Tibial nerve (tissue), 4 donors: ENCODE measurements at regions not wholly inside any gene's neighbourhood (a gene's known extent, or its start where the extent isn't known, plus 50 kb on each side); places are given as distances from the start of the nearest gene placed in this dataset.

Source experiments
- DNase-seq, 2 donors: peaks; one replicate each; pipeline ENCODE4 v3.0.0-alpha.2; 2019; ENCODE audit warnings: low spot score in 2 of 2
- H3K27ac ChIP-seq, 4 donors: fragments of 200-600 bp; sonication (generic) in 3 of 4; one replicate each; pipeline ENCODE4 v1.5.1; 2017 to 2019; ENCODE audit warnings: mild to moderate bottlenecking in 1 of 4
- H3K27me3 ChIP-seq, 2 donors: fragments of 200-600 bp; sonication (generic) in 1 of 2; one replicate each; pipeline versions ENCODE4 v1.5.1 to v1.6.0; 2017 to 2019
- H3K36me3 ChIP-seq, 3 donors: fragments of 200-600 bp; sonication (generic); one replicate each; pipeline ENCODE4 v1.5.1; 2018 to 2019
- H3K4me1 ChIP-seq, 4 donors: fragments of 200-600 bp; sonication (generic) in 3 of 4; one replicate each; pipeline ENCODE4 v1.5.1; 2017 to 2019
- H3K4me3 ChIP-seq, 4 donors: fragments of 200-600 bp; sonication (generic) in 3 of 4; one replicate each; pipeline ENCODE4 v1.5.1; 2017 to 2019; ENCODE audit warnings: mild to moderate bottlenecking in 1 of 4, moderate library complexity in 1 of 4
- H3K9me3 ChIP-seq, 4 donors: fragments of 200-600 bp; sonication (generic) in 3 of 4; one replicate each; pipeline ENCODE4 v1.5.1; 2017 to 2019
- CTCF ChIP-seq, 5 experiments: fragments of 200-600 bp in 3 of 5; fragments of 450-650 bp in 2 of 5; sonication (generic) in 3 of 5; IDR thresholded peaks; one replicate each; pipeline ENCODE4 v1.5.1; 2016 to 2019; ENCODE audit warnings: antibody characterized with exemption in 5 of 5, mild to moderate bottlenecking in 3 of 5, moderate library complexity in 2 of 5
- EP300 ChIP-seq, 2 donors: sonication (generic); formaldehyde crosslinking; IDR thresholded peaks; one replicate each; pipeline ENCODE4 v1.6.1; 2017; ENCODE audit warnings: antibody characterized with exemption in 2 of 2, mild to moderate bottlenecking in 1 of 2
- POLR2A ChIP-seq, 2 donors: fragments of 450-650 bp; IDR thresholded peaks; one replicate each; pipeline ENCODE4 v1.6.1; 2017; ENCODE audit warnings: antibody characterized with exemption in 2 of 2, mild to moderate bottlenecking in 2 of 2, moderate library complexity in 2 of 2
- whole genome bisulfite sequencing, 2 donors: methylation state at CpG; one replicate each; pipeline ENCODE4 v1.1.5; 2018; 5-methylcytosine and 5-hydroxymethylcytosine counted together

DNA sequence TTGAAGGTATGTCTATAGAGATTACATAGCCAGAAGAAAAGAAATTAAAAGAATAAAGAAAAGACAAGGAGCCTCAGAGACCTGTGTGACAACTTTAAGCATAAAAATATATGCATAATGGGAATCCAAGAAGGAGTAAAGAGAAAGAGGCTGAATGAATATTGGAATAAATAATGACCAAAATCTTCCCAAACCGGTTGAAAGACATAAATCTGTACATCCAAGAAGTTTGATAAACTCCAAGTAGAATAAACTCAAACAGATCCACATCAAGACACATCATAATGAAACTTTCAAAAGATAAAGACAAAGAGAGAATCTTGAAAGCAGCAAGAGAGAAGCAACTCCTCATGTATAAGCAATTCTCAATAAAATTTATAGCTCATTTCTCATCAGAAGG is 132.4 kb upstream of the ZNF516 start:
- TF ChIP-seq POLR2A (IDR thresholded peaks at IDR 0.05) (no peak), CTCF (IDR thresholded peaks at IDR 0.05) (no peak), EP300 (IDR thresholded peaks at IDR 0.05) (no peak)
- H3K36me3 ChIP-seq, result no peaks in the 10 kb centered on the region
- 89 to 95% methylated on average over 1 of the region's 1 CpG for WGBS, 2 donors

GRCh38 chr18:76626991-76627390 is 131.9 kb upstream of the ZNF516 start:
- no peak overlapping the region for H3K27ac ChIP-seq
- H3K4me1 ChIP-seq, result peaks cover 0 to 10% (median 0%) of the 10 kb centered on the region in 4 donors
- TF ChIP-seq CTCF (IDR thresholded peaks at IDR 0.05) (no peak), POLR2A (IDR thresholded peaks at IDR 0.05) (no peak)
- no peaks in the 10 kb centered on the region for H3K27me3 ChIP-seq
- H3K36me3 ChIP-seq, result no peaks in the 10 kb centered on the region
- H3K4me3 ChIP-seq, result no peak overlapping the region
- peaks cover 0 to 20% (median 0%) of the 10 kb centered on the region in 4 donors for H3K9me3 ChIP-seq
- DNase-seq, result no peak

More for the DNA sequence above, 132.4 kb upstream of the ZNF516 start:
- no peaks in the 10 kb centered on the region for H3K27me3 ChIP-seq
- DNase-seq, result no peak
- peaks cover 0 to 6% (median 0%) of the 10 kb centered on the region in 4 donors for H3K4me1 ChIP-seq
- peaks cover 0 to 20% (median 0%) of the 10 kb centered on the region in 4 donors for H3K9me3 ChIP-seq
- H3K27ac ChIP-seq, result no peak overlapping the region
- no peak overlapping the region for H3K4me3 ChIP-seq

- Histone ChIP-seq H3K27ac (peak overlapping the region in 2 of 4 donors; percentile 0 to 88), H3K4me3 (no peak overlapping the region), H3K36me3 (no peaks in the 10 kb centered on the region), H3K4me1 (peaks cover 0 to 44% (median 15%) of the 10 kb centered on the region in 4 donors), H3K9me3 (peaks cover 0 to 11% (median 0%) of the 10 kb centered on the region in 4 donors), H3K27me3 (no peaks in the 10 kb centered on the region)
- 51 to 56% methylated on average over 8 of the region's 8 CpGs for WGBS, 2 donors
- TF ChIP-seq POLR2A (IDR thresholded peaks at IDR 0.05), result no peak
- no peak for TF ChIP-seq EP300 (IDR thresholded peaks at IDR 0.05)
- TF ChIP-seq CTCF (IDR thresholded peaks at IDR 0.05), result no peak
- no peak for DNase-seq
Observed at GRCh38 chr18:76622651-76623050, 127.6 kb upstream of the ZNF516 start.

DNA sequence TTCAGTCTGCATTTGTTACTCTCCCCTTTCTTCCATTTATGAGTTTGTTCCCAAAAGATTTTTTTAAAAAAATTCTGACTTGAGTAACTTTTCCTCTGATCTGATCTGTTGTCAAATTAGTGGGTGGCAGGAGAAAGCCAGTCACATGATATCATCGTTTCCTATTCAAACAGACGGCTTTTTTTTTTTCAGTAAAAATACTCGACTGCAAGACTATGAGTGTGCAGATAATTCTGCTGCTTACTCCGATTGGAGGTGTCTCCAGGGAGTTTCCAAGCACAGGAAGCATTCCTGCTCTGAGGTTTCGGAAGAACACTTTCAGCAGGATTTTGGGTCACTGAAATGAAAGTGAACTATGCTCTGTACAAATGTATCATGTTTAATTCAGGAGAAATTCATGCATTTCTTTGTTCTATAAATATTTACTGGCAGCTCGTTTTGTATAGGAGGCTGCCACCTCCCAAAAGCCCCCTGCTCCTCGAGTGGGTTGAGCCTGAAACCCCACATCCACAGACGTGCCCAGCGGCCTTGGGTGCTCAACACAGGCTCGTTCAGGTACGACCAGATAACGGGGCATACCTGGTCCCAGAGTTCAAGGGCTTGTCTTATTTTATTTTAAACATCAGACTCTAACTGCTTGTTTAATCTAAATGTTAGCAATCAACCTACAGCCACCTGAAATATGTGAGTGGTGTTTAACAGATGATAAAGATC is 126.9 kb upstream of the ZNF516 start:
- TF ChIP-seq EP300 (IDR thresholded peaks at IDR 0.05), result no peak
- no peak for TF ChIP-seq POLR2A (IDR thresholded peaks at IDR 0.05)
- no peak for TF ChIP-seq CTCF (IDR thresholded peaks at IDR 0.05)
- H3K36me3 ChIP-seq, result no peaks in the 10 kb centered on the region
- no peaks in the 10 kb centered on the region for H3K27me3 ChIP-seq
- H3K27ac ChIP-seq, result peak overlapping the region; percentile 4 to 89 (median 80)
- WGBS, 2 donors, result 26 to 27% methylated on average over 12 of the region's 12 CpGs
- peak overlapping the region; percentile 2 to 25 (median 6) for H3K4me3 ChIP-seq
- H3K4me1 ChIP-seq, result peaks cover 0 to 44% (median 15%) of the 10 kb centered on the region in 4 donors
- H3K9me3 ChIP-seq, result peaks cover 0 to 5% (median 0%) of the 10 kb centered on the region in 4 donors
- DNase-seq, result no peak

- DNase-seq, result no peak
- peak overlapping the region in 3 of 4 donors; percentile 5 to 47 (median 25) for H3K4me3 ChIP-seq
- TF ChIP-seq POLR2A (IDR thresholded peaks at IDR 0.05) (no peak), EP300 (IDR thresholded peaks at IDR 0.05) (no peak), CTCF (IDR thresholded peaks at IDR 0.05) (no peak)
Observed at GRCh38 chr18:76621226-76621625, 126.2 kb upstream of the ZNF516 start.

More at GRCh38 chr18:76621226-76621625, 126.2 kb upstream of the ZNF516 start:
- Histone ChIP-seq H3K27ac (peak overlapping the region; percentile 73 to 89 (median 85)), H3K4me1 (peaks cover 0 to 44% (median 15%) of the 10 kb centered on the region in 4 donors), H3K27me3 (no peaks in the 10 kb centered on the region), H3K36me3 (no peaks in the 10 kb centered on the region), H3K9me3 (no peaks in the 10 kb centered on the region)
- WGBS, 2 donors, result 44 to 56% methylated on average over 9 of the region's 9 CpGs
